IMR-90 (cell line): ENCODE measurements at regions not wholly inside any gene's neighbourhood (a gene's known extent, or its start where the extent isn't known, plus 50 kb on each side); places are given as distances from the start of the nearest gene placed in this dataset.

Experiments
- ATAC-seq: fragments of 200-7000 bp; cut with Tn5 transposase; 2 replicates; pipeline ENCODE4 v1.9.1; 2020; ENCODE audit warnings: low read depth, mild to moderate bottlenecking, moderate library complexity
- BruUV-seq: library from RNA; stranded (reverse); fragments of 400-500 nt; replicated peaks from 2 replicates; lab custom pipeline; 2021; lab: Mats Ljungman, UMichigan
- CTCF ChIA-PET: fragments of 300-600 bp; formaldehyde crosslinking; extraction: SDS; loops from one replicate; lab custom pipeline; 2021; ENCODE audit warnings: antibody characterized with exemption; lab: Yijun Ruan, JAX
- POLR2A ChIA-PET: fragments of 300-600 bp; sonication (Branson Sonifier 250); formaldehyde crosslinking; loops from one replicate; lab custom pipeline; 2022; ENCODE audit warnings: antibody characterized with exemption; ENCODE audit not compliant: unreplicated experiment; lab: Charles Lee
- DNase-seq: peaks from one replicate; pipeline ENCODE4 v3.0.0; 2013
- H2AFZ ChIP-seq: replicated peaks from 2 replicates; pipeline ENCODE3; 2013; ENCODE audit warnings: low read length, mild to moderate bottlenecking; ENCODE audit not compliant: poor library complexity
- H2AK5ac ChIP-seq: 2 replicates; pipeline ENCODE4 v1.6.1; 2013; ENCODE audit warnings: low read depth, low read length, inconsistent platforms
- H2AK9ac ChIP-seq: replicated peaks from 2 replicates; pipeline ENCODE3; 2013; ENCODE audit warnings: mild to moderate bottlenecking, low read depth, low read length, moderate library complexity; ENCODE audit not compliant: poor library complexity
- H2BK120ac ChIP-seq: 2 replicates; pipeline ENCODE4 v1.6.1; 2013; ENCODE audit warnings: low read depth, low read length, inconsistent platforms
- H2BK15ac ChIP-seq: 3 replicates; pipeline ENCODE4 v1.6.1; 2013; ENCODE audit warnings: low read depth, low read length, inconsistent platforms
- H2BK20ac ChIP-seq: 2 replicates; pipeline ENCODE4 v1.6.1; 2013; ENCODE audit warnings: low read depth, mild to moderate bottlenecking, inconsistent platforms, low read length, moderate library complexity
- H2BK5ac ChIP-seq: 2 replicates; pipeline ENCODE4 v1.6.1; 2013; ENCODE audit warnings: mild to moderate bottlenecking, low read depth, low read length, inconsistent platforms; ENCODE audit not compliant: poor library complexity, severe bottlenecking
- H3K14ac ChIP-seq: replicated peaks from 2 replicates; pipeline ENCODE4 v1.6.1; 2013; ENCODE audit warnings: low read depth, low read length, inconsistent platforms
- H3K18ac ChIP-seq: 2 replicates; pipeline ENCODE4 v1.6.1; 2013; ENCODE audit warnings: low read depth, low read length, control low read depth
- H3K23ac ChIP-seq: 2 replicates; pipeline ENCODE4 v1.6.1; 2013; ENCODE audit warnings: low read depth, low read length, inconsistent platforms
- H3K27ac ChIP-seq: 2 replicates; pipeline ENCODE4 v1.5.1; 2013; ENCODE audit warnings: mild to moderate bottlenecking, control low read depth, low read length; ENCODE audit not compliant: insufficient read depth
- H3K27me3 ChIP-seq: 2 replicates; pipeline ENCODE4 v1.6.1; 2013; ENCODE audit warnings: low read length; ENCODE audit not compliant: control insufficient read depth, insufficient read depth
- H3K36me3 ChIP-seq: 2 replicates; pipeline ENCODE4 v1.6.1; 2013; ENCODE audit warnings: low read length, mixed read lengths; ENCODE audit not compliant: control insufficient read depth, insufficient read depth
- H3K4ac ChIP-seq: 2 replicates; pipeline ENCODE4 v1.6.1; 2013; ENCODE audit warnings: low read depth, low read length, inconsistent platforms
- H3K4me1 ChIP-seq: 2 replicates; pipeline ENCODE4 v1.6.1; 2013; ENCODE audit warnings: low read length, mixed read lengths; ENCODE audit not compliant: control insufficient read depth, insufficient read depth
- H3K4me2 ChIP-seq: 2 replicates; pipeline ENCODE4 v1.6.1; 2013; ENCODE audit warnings: low read depth, mild to moderate bottlenecking, control low read depth, low read length, moderate library complexity
- H3K4me3 ChIP-seq: 2 replicates; pipeline ENCODE4 v1.5.1; 2013; ENCODE audit warnings: low read depth, mild to moderate bottlenecking, control low read depth, low read length, moderate library complexity; ENCODE audit not compliant: insufficient read depth
- H3K56ac ChIP-seq: 2 replicates; pipeline ENCODE4 v1.6.1; 2013; ENCODE audit warnings: low read length, inconsistent platforms; ENCODE audit not compliant: insufficient read depth; ENCODE audit errors: extremely low read depth
- H3K79me1 ChIP-seq, 2 experiments: 2 replicates each; pipeline ENCODE4 v1.6.1; 2013; ENCODE audit warnings: low read length in 2 of 2, inconsistent platforms in 1 of 2, low read depth in 1 of 2
- H3K9ac ChIP-seq: 2 replicates; pipeline ENCODE4 v1.6.1; 2013; ENCODE audit warnings: low read depth, low read length, control low read depth
- H3K9me1 ChIP-seq: 2 replicates; pipeline ENCODE4 v1.6.1; 2013; ENCODE audit warnings: low read length, inconsistent platforms; ENCODE audit not compliant: insufficient read depth
- H3K9me3 ChIP-seq: 2 replicates; pipeline ENCODE4 v1.6.1; 2013; ENCODE audit warnings: low read length; ENCODE audit not compliant: control insufficient read depth, insufficient read depth
- H4K20me1 ChIP-seq: 2 replicates; pipeline ENCODE4 v1.6.1; 2013; ENCODE audit warnings: low read length, inconsistent platforms; ENCODE audit not compliant: insufficient read depth
- H4K5ac ChIP-seq: 2 replicates; pipeline ENCODE4 v1.6.1; 2013; ENCODE audit warnings: mild to moderate bottlenecking, low read depth, low read length, control low read depth
- H4K8ac ChIP-seq, 2 experiments: 2 replicates each; pipeline ENCODE4 v1.6.1; 2013; ENCODE audit warnings: low read depth in 2 of 2, low read length in 2 of 2, control low read depth in 1 of 2, inconsistent platforms in 1 of 2
- H4K91ac ChIP-seq: 2 replicates; pipeline ENCODE4 v1.6.1; 2013; ENCODE audit warnings: low read depth, low read length, inconsistent platforms; ENCODE audit not compliant: insufficient read depth
- BHLHE40 ChIP-seq: fragments of 150-350 bp; IDR thresholded peaks from 2 replicates; pipeline ENCODE4 v1.6.1; 2016; ENCODE audit warnings: mild to moderate bottlenecking, low read depth, low read length
- CEBPB ChIP-seq: IDR thresholded peaks from 2 replicates; pipeline ENCODE4 v1.6.1; 2012; ENCODE audit warnings: low read depth, low read length, improper control_type of control experiment
- CHD1 ChIP-seq: IDR thresholded peaks from 2 replicates; pipeline ENCODE4 v1.6.1; 2012; ENCODE audit warnings: low read depth, low read length, improper control_type of control experiment
- CTCF ChIP-seq: conservative IDR thresholded peaks from 2 replicates; pipeline ENCODE4 v1.5.1; 2012; ENCODE audit warnings: mild to moderate bottlenecking, low read depth, low read length, improper control_type of control experiment
- FOS ChIP-seq: fragments of 150-350 bp; IDR thresholded peaks from 2 replicates; pipeline ENCODE4 v1.6.1; 2016; ENCODE audit warnings: low read depth, low read length
- MAFK ChIP-seq: IDR thresholded peaks from 2 replicates; pipeline ENCODE4 v1.6.1; 2012; ENCODE audit warnings: low read depth, low read length, improper control_type of control experiment
- MAZ ChIP-seq: IDR thresholded peaks from 2 replicates; pipeline ENCODE4 v1.6.1; 2012; ENCODE audit warnings: low read depth, mild to moderate bottlenecking, low read length, improper control_type of control experiment, moderate library complexity, borderline replicate concordance
- MXI1 ChIP-seq: IDR thresholded peaks from 2 replicates; pipeline ENCODE4 v1.6.1; 2012; ENCODE audit warnings: low read depth, mild to moderate bottlenecking, low read length, moderate library complexity, borderline replicate concordance
- NFE2L2 ChIP-seq: fragments of 150-350 bp; IDR thresholded peaks from 2 replicates; pipeline ENCODE4 v1.6.1; 2016; ENCODE audit warnings: low read depth, mild to moderate bottlenecking, low read length
- POLR2A ChIP-seq: IDR thresholded peaks from 2 replicates; pipeline ENCODE4 v1.6.1; 2012; ENCODE audit warnings: mild to moderate bottlenecking, low read depth, low read length
- RAD21 ChIP-seq: IDR thresholded peaks from 2 replicates; pipeline ENCODE4 v1.6.1; 2012; ENCODE audit warnings: low read length, improper control_type of control experiment
- RCOR1 ChIP-seq: IDR thresholded peaks from 2 replicates; pipeline ENCODE4 v1.6.1; 2012; ENCODE audit warnings: mild to moderate bottlenecking, low read length, improper control_type of control experiment; ENCODE audit not compliant: insufficient replicate concordance
- RFX5 ChIP-seq: IDR thresholded peaks from 2 replicates; pipeline ENCODE4 v1.8.0; 2012; ENCODE audit warnings: low read depth, mild to moderate bottlenecking, low read length, moderate library complexity
- SMC3 ChIP-seq: fragments of 150-350 bp; IDR thresholded peaks from 2 replicates; pipeline ENCODE4 v1.6.1; 2016; ENCODE audit warnings: low read depth, mild to moderate bottlenecking, antibody characterized with exemption, low read length, moderate library complexity
- WGBS, 2 experiments: methylation state at CpG; one replicate each; pipeline versions ENCODE4 v1.1.5 to v1.1.7; 2013; ENCODE audit warnings: missing lambda C conversion rate in 2 of 2; ENCODE audit not compliant: insufficient read length in 1 of 2; ENCODE audit errors: extremely low coverage in 2 of 2; 5-methylcytosine and 5-hydroxymethylcytosine counted together
- dilution Hi-C: fragments of 300-500 bp; cut with HindIII; formaldehyde crosslinking; loops from one replicate; pipeline ENCODE4 v1.14.3; 2018; ENCODE audit warnings: low sequenced_read_pairs; ENCODE audit not compliant: unreplicated experiment
- in situ Hi-C: fragments of 300-500 bp; cut with MboI; formaldehyde crosslinking; loops from 3 replicates; pipeline ENCODE4 v1.14.3; 2019; ENCODE audit warnings: low sequenced_read_pairs, inconsistent platforms, mixed read lengths
- intact Hi-C: fragments of 100-400 bp; cut with micrococcal nuclease; formaldehyde crosslinking; loops from 2 replicates; pipeline ENCODE4 v1.10.0; 2022
- TF ChIP-seq, protein P1 (sequence below): fragments of 150-350 bp; IDR thresholded peaks from 2 replicates; pipeline ENCODE4 v1.6.1; 2017; ENCODE audit warnings: mild to moderate bottlenecking, antibody characterized with exemption, low read length, low read depth
- TF ChIP-seq, protein P2 (sequence below): fragments of 150-350 bp; IDR thresholded peaks from 2 replicates; pipeline ENCODE4 v1.6.1; 2016; ENCODE audit warnings: low read depth, mild to moderate bottlenecking, low read length, moderate library complexity, borderline replicate concordance

DNA sequence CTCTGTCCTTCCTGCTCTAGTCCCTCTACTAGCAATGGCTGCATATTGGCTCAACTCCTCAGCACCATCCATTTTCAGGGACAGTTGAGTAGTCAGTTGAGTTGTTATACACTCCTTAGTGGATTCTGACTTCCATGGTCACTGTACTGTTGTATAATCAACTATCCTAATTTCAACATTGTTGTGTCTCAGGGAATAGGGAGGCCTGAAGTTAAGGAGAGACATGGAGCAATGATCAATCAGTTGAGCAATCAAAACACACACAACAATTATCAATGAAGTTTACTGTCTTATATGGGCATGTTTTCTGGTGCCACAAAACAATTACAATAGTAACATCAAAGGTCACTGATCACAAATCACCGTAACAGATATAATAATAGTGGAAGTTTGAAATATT is 255.9 kb downstream of the KCNC2 start:
- Histone ChIP-seq H3K23ac (no peak overlapping the region), H4K20me1 (no peaks in the 10 kb centered on the region), H3K4me3 (no peak overlapping the region), H2AFZ (no peak overlapping the region), H3K4me2 (no peak overlapping the region), H3K9ac (no peak overlapping the region), H2AK5ac (no peak overlapping the region), H3K56ac (no peak overlapping the region), H2BK120ac (no peak overlapping the region), H3K14ac (no peak overlapping the region), H3K4ac (no peak overlapping the region), H3K36me3 (no peaks in the 10 kb centered on the region), H3K18ac (no peak overlapping the region), H2BK15ac (no peak overlapping the region), H3K27ac (no peak overlapping the region), H3K79me1 (no peaks in the 10 kb centered on the region), H4K5ac (no peak overlapping the region), H2BK20ac (no peak overlapping the region), H3K9me3 (no peaks in the 10 kb centered on the region), H2BK5ac (no peak overlapping the region), H2AK9ac (no peak overlapping the region), H3K9me1 (no peaks in the 10 kb centered on the region), H3K4me1 (no peaks in the 10 kb centered on the region), H3K27me3 (no peaks in the 10 kb centered on the region), H4K91ac (no peak overlapping the region), H4K8ac (no peak overlapping the region)
- ChIA-PET CTCF (no interaction called here), POLR2A (no interaction called here)
- intact Hi-C loops: no loop called here
- WGBS, 2 experiments: no CpG with 5 or more reads among the region's 1 CpG
- TF ChIP-seq CEBPB: no peak
- no peak for TF ChIP-seq FOS
- TF ChIP-seq RFX5: no peak
- TF ChIP-seq SMC3: no peak
- TF ChIP-seq CHD1: no peak
- TF ChIP-seq, protein P1, sequence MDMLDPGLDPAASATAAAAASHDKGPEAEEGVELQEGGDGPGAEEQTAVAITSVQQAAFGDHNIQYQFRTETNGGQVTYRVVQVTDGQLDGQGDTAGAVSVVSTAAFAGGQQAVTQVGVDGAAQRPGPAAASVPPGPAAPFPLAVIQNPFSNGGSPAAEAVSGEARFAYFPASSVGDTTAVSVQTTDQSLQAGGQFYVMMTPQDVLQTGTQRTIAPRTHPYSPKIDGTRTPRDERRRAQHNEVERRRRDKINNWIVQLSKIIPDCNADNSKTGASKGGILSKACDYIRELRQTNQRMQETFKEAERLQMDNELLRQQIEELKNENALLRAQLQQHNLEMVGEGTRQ: no peak
- no peak for TF ChIP-seq MAFK
- no peak for TF ChIP-seq BHLHE40
- TF ChIP-seq RAD21: no peak
- TF ChIP-seq, protein P2, sequence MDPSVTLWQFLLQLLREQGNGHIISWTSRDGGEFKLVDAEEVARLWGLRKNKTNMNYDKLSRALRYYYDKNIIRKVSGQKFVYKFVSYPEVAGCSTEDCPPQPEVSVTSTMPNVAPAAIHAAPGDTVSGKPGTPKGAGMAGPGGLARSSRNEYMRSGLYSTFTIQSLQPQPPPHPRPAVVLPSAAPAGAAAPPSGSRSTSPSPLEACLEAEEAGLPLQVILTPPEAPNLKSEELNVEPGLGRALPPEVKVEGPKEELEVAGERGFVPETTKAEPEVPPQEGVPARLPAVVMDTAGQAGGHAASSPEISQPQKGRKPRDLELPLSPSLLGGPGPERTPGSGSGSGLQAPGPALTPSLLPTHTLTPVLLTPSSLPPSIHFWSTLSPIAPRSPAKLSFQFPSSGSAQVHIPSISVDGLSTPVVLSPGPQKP: no peak
- no peak for TF ChIP-seq CTCF
- no peak for TF ChIP-seq MAZ
- no peak for TF ChIP-seq MXI1
- no peak for TF ChIP-seq NFE2L2
- no peak for TF ChIP-seq RCOR1
- TF ChIP-seq POLR2A: no peak
- in situ Hi-C loops: no loop called here
- ATAC-seq: no peak
- BruUV-seq: no TSS peak
- dilution Hi-C loops: no loop called here
- no peak for DNase-seq
